ENCODE measurements at regions not wholly inside any gene's neighbourhood (a gene's known extent, or its start where the extent isn't known, plus 50 kb on each side); places are given as distances from the start of the nearest gene placed in this dataset.

GRCh38 chr5:35339616-35340100 is 109.4 kb upstream of the PRLR start:
- FAIRE-seq, result no peak
- DNase-seq (ENCODE audit: insufficient read length, low spot score), result no peak
- TF ChIP-seq PAX5 (IDR thresholded peaks at IDR 0.05; ENCODE audit: insufficient read depth, low read length, severe bottlenecking) (no peak), POLR2AphosphoS5 (IDR thresholded peaks at IDR 0.05; ENCODE audit: low read depth, low read length) (no peak), POLR2A (IDR thresholded peaks at IDR 0.05; ENCODE audit: low read depth, low read length) (no peak), POU2F2 (IDR thresholded peaks at IDR 0.05; ENCODE audit: low read depth, low read length) (no peak), SPI1 (IDR thresholded peaks at IDR 0.05; ENCODE audit: low read depth, low read length) (no peak)

GRCh38 chr5:35339006-35339405 is 108.7 kb upstream of the PRLR start:
- no peak for FAIRE-seq
- TF ChIP-seq PAX5 (IDR thresholded peaks at IDR 0.05; ENCODE audit: insufficient read depth, low read length, severe bottlenecking) (no peak), SPI1 (IDR thresholded peaks at IDR 0.05; ENCODE audit: low read depth, low read length) (no peak), POU2F2 (IDR thresholded peaks at IDR 0.05; ENCODE audit: low read depth, low read length) (no peak), TAF1 (IDR thresholded peaks at IDR 0.05; ENCODE audit: low read depth, low read length) (no peak), POLR2A (IDR thresholded peaks at IDR 0.05; ENCODE audit: low read depth, low read length) (no peak), POLR2AphosphoS5 (IDR thresholded peaks at IDR 0.05; ENCODE audit: low read depth, low read length) (no peak)
- DNase-seq (ENCODE audit: insufficient read length, low spot score), result no peak

- TF ChIP-seq POU2F2 (IDR thresholded peaks at IDR 0.05; ENCODE audit: low read depth, low read length) (no peak), POLR2A (IDR thresholded peaks at IDR 0.05; ENCODE audit: low read depth, low read length) (no peak), SPI1 (IDR thresholded peaks at IDR 0.05; ENCODE audit: low read depth, low read length) (no peak), TAF1 (IDR thresholded peaks at IDR 0.05; ENCODE audit: low read depth, low read length) (no peak), POLR2AphosphoS5 (IDR thresholded peaks at IDR 0.05; ENCODE audit: low read depth, low read length) (no peak), PAX5 (IDR thresholded peaks at IDR 0.05; ENCODE audit: insufficient read depth, low read length, severe bottlenecking) (no peak)
- DNase-seq (ENCODE audit: insufficient read length, low spot score), result no peak
- no peak for FAIRE-seq
Measured at GRCh38 chr5:35338157-35338453, 107.8 kb upstream of the PRLR start.

GRCh38 chr5:35337340-35338156 is 107.3 kb upstream of the PRLR start:
- FAIRE-seq, result no peak
- TF ChIP-seq POLR2A (IDR thresholded peaks at IDR 0.05; ENCODE audit: low read depth, low read length) (no peak), SPI1 (IDR thresholded peaks at IDR 0.05; ENCODE audit: low read depth, low read length) (no peak), POU2F2 (IDR thresholded peaks at IDR 0.05; ENCODE audit: low read depth, low read length) (no peak), POLR2AphosphoS5 (IDR thresholded peaks at IDR 0.05; ENCODE audit: low read depth, low read length) (no peak), TAF1 (IDR thresholded peaks at IDR 0.05; ENCODE audit: low read depth, low read length) (no peak)
- DNase-seq (ENCODE audit: insufficient read length, low spot score), result no peak

GRCh38 chr5:35336230-35336629 is 105.9 kb upstream of the PRLR start:
- no peak for FAIRE-seq

GRCh38 chr5:35335752-35336151 is 105.5 kb upstream of the PRLR start:
- FAIRE-seq (no peak), DNase-seq (ENCODE audit: insufficient read length, low spot score) (no peak)
- TF ChIP-seq SPI1 (IDR thresholded peaks at IDR 0.05; ENCODE audit: low read depth, low read length) (no peak), PAX5 (IDR thresholded peaks at IDR 0.05; ENCODE audit: insufficient read depth, low read length, severe bottlenecking) (no peak), POLR2AphosphoS5 (IDR thresholded peaks at IDR 0.05; ENCODE audit: low read depth, low read length) (no peak)

More at GRCh38 chr5:35336230-35336629, 105.9 kb upstream of the PRLR start:
- DNase-seq (ENCODE audit: insufficient read length, low spot score), result no peak
- no peak for TF ChIP-seq POLR2A (IDR thresholded peaks at IDR 0.05; ENCODE audit: low read depth, low read length)

GRCh38 chr5:35333366-35333765 is 103.1 kb upstream of the PRLR start:
- FAIRE-seq, result no peak
- TF ChIP-seq SPI1 (IDR thresholded peaks at IDR 0.05; ENCODE audit: low read depth, low read length), result no peak
- no peak for DNase-seq (ENCODE audit: insufficient read length, low spot score)

GRCh38 chr5:35331956-35332950 is 102.0 kb upstream of the PRLR start:
- TF ChIP-seq POLR2AphosphoS5 (IDR thresholded peaks at IDR 0.05; ENCODE audit: low read depth, low read length) (no peak), PAX5 (IDR thresholded peaks at IDR 0.05; ENCODE audit: insufficient read depth, low read length, severe bottlenecking) (no peak), POLR2A (IDR thresholded peaks at IDR 0.05; ENCODE audit: low read depth, low read length) (no peak), SPI1 (IDR thresholded peaks at IDR 0.05; ENCODE audit: low read depth, low read length) (no peak), POU2F2 (IDR thresholded peaks at IDR 0.05; ENCODE audit: low read depth, low read length) (no peak), TAF1 (IDR thresholded peaks at IDR 0.05; ENCODE audit: low read depth, low read length) (no peak)
- FAIRE-seq (no peak), DNase-seq (ENCODE audit: insufficient read length, low spot score) (no peak)

- FAIRE-seq (no peak), DNase-seq (ENCODE audit: insufficient read length, low spot score) (no peak)
- TF ChIP-seq POU2F2 (IDR thresholded peaks at IDR 0.05; ENCODE audit: low read depth, low read length) (no peak), TAF1 (IDR thresholded peaks at IDR 0.05; ENCODE audit: low read depth, low read length) (no peak), POLR2AphosphoS5 (IDR thresholded peaks at IDR 0.05; ENCODE audit: low read depth, low read length) (no peak), PAX5 (IDR thresholded peaks at IDR 0.05; ENCODE audit: insufficient read depth, low read length, severe bottlenecking) (no peak), SPI1 (IDR thresholded peaks at IDR 0.05; ENCODE audit: low read depth, low read length) (no peak), POLR2A (IDR thresholded peaks at IDR 0.05; ENCODE audit: low read depth, low read length) (no peak)
Measured at GRCh38 chr5:35325836-35326235, 95.5 kb upstream of the PRLR start.

GRCh38 chr5:35324679-35325078 is 94.4 kb upstream of the PRLR start:
- TF ChIP-seq PAX5 (IDR thresholded peaks at IDR 0.05; ENCODE audit: insufficient read depth, low read length, severe bottlenecking) (no peak), SPI1 (IDR thresholded peaks at IDR 0.05; ENCODE audit: low read depth, low read length) (no peak), POLR2AphosphoS5 (IDR thresholded peaks at IDR 0.05; ENCODE audit: low read depth, low read length) (no peak), POLR2A (IDR thresholded peaks at IDR 0.05; ENCODE audit: low read depth, low read length) (no peak), TAF1 (IDR thresholded peaks at IDR 0.05; ENCODE audit: low read depth, low read length) (no peak), POU2F2 (IDR thresholded peaks at IDR 0.05; ENCODE audit: low read depth, low read length) (no peak)
- DNase-seq (ENCODE audit: insufficient read length, low spot score) (no peak), FAIRE-seq (no peak)

Data from GM12891 (cell line).